Neural cell (in vitro differentiated cells): ENCODE measurements at regions not wholly inside any gene's neighbourhood (a gene's known extent, or its start where the extent isn't known, plus 50 kb on each side); places are given as distances from the start of the nearest gene placed in this dataset.

Source experiments
- EP300 ChIP-seq: fragments of 450-650 bp; conservative IDR thresholded peaks from 2 replicates; pipeline ENCODE4 v1.6.1; 2014; ENCODE audit warnings: antibody characterized with exemption, mild to moderate bottlenecking, moderate library complexity; ENCODE audit not compliant: poor library complexity, severe bottlenecking
- EZH2 ChIP-seq: fragments of 200-600, 300-800 bp; shearing (Covaris generic), sonication (generic); IDR thresholded peaks from 2 replicates; pipeline ENCODE4 v1.6.1; 2014; ENCODE audit warnings: antibody characterized with exemption, low read length, borderline replicate concordance, mild to moderate bottlenecking; ENCODE audit not compliant: insufficient read depth, poor library complexity, severe bottlenecking
- MXI1 ChIP-seq: fragments of 450-650 bp; conservative IDR thresholded peaks from 2 replicates; pipeline ENCODE4 v1.6.1; 2014; ENCODE audit warnings: antibody characterized with exemption, mild to moderate bottlenecking; ENCODE audit not compliant: poor library complexity, severe bottlenecking
- POLR2AphosphoS5 ChIP-seq: IDR thresholded peaks from 2 replicates; pipeline ENCODE4 v1.6.1; 2012
- RAD21 ChIP-seq: fragments of 450-650 bp; conservative IDR thresholded peaks from 2 replicates; pipeline ENCODE4 v1.6.1; 2014; ENCODE audit warnings: antibody characterized with exemption, mild to moderate bottlenecking, moderate library complexity
- SMC3 ChIP-seq: fragments of 450-650 bp; conservative IDR thresholded peaks from 2 replicates; pipeline ENCODE4 v1.6.1; 2014; ENCODE audit warnings: antibody characterized with exemption, mild to moderate bottlenecking, moderate library complexity; ENCODE audit not compliant: poor library complexity
- TAF1 ChIP-seq: IDR thresholded peaks from 2 replicates; pipeline ENCODE4 v1.6.1; 2012; ENCODE audit warnings: low read depth
- TF ChIP-seq, protein P1 (sequence below): fragments of 450-650 bp; IDR thresholded peaks from 2 replicates; pipeline ENCODE4 v1.5.1; 2014; ENCODE audit warnings: antibody characterized with exemption, mild to moderate bottlenecking, moderate library complexity; ENCODE audit not compliant: poor library complexity, severe bottlenecking
- TF ChIP-seq, protein P2 (sequence below): IDR thresholded peaks from 2 replicates; pipeline ENCODE4 v1.6.1; 2012; ENCODE audit warnings: borderline replicate concordance

DNA sequence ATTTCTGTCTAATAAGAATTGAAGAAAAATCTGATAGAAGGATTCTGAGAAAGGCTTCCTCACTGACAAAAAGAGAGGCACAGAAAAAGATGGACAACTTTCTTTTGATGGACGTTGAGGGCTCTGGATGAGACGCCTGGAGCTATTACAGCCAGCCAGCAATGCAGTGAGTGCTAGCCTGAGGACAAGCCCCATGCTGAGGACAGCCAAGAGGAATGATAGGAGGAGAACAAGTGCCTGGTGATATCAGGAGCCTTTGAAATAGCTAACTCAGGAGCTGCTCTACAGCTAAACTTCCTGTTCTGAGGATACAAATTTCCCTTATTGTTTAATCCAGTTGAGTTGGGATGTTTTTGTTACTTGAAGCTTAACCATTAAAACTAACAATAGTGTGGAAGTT, 212.3 kb downstream of the COG6 start:
- TF ChIP-seq, protein P1, sequence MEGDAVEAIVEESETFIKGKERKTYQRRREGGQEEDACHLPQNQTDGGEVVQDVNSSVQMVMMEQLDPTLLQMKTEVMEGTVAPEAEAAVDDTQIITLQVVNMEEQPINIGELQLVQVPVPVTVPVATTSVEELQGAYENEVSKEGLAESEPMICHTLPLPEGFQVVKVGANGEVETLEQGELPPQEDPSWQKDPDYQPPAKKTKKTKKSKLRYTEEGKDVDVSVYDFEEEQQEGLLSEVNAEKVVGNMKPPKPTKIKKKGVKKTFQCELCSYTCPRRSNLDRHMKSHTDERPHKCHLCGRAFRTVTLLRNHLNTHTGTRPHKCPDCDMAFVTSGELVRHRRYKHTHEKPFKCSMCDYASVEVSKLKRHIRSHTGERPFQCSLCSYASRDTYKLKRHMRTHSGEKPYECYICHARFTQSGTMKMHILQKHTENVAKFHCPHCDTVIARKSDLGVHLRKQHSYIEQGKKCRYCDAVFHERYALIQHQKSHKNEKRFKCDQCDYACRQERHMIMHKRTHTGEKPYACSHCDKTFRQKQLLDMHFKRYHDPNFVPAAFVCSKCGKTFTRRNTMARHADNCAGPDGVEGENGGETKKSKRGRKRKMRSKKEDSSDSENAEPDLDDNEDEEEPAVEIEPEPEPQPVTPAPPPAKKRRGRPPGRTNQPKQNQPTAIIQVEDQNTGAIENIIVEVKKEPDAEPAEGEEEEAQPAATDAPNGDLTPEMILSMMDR: no peak
- TF ChIP-seq EZH2 (no peak), RAD21 (no peak), SMC3 (no peak), TAF1 (no peak), POLR2AphosphoS5 (no peak), EP300 (no peak), MXI1 (no peak)
- TF ChIP-seq, protein P2, sequence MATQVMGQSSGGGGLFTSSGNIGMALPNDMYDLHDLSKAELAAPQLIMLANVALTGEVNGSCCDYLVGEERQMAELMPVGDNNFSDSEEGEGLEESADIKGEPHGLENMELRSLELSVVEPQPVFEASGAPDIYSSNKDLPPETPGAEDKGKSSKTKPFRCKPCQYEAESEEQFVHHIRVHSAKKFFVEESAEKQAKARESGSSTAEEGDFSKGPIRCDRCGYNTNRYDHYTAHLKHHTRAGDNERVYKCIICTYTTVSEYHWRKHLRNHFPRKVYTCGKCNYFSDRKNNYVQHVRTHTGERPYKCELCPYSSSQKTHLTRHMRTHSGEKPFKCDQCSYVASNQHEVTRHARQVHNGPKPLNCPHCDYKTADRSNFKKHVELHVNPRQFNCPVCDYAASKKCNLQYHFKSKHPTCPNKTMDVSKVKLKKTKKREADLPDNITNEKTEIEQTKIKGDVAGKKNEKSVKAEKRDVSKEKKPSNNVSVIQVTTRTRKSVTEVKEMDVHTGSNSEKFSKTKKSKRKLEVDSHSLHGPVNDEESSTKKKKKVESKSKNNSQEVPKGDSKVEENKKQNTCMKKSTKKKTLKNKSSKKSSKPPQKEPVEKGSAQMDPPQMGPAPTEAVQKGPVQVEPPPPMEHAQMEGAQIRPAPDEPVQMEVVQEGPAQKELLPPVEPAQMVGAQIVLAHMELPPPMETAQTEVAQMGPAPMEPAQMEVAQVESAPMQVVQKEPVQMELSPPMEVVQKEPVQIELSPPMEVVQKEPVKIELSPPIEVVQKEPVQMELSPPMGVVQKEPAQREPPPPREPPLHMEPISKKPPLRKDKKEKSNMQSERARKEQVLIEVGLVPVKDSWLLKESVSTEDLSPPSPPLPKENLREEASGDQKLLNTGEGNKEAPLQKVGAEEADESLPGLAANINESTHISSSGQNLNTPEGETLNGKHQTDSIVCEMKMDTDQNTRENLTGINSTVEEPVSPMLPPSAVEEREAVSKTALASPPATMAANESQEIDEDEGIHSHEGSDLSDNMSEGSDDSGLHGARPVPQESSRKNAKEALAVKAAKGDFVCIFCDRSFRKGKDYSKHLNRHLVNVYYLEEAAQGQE: no peak
